ENCODE measurements at regions not wholly inside any gene's neighbourhood (a gene's known extent, or its start where the extent isn't known, plus 50 kb on each side); places are given as distances from the start of the nearest gene placed in this dataset.

GRCh38 chr18:54052732-54053429 is 171.6 kb downstream of the MBD2 start:
- no peak for DNase-seq (ENCODE audit: low read depth)
- no peak for TF ChIP-seq CTCF (IDR thresholded peaks at IDR 0.05; ENCODE audit: insufficient read depth, low read depth, low read length)
- H3K4me3 ChIP-seq (ENCODE audit: low read depth, low read length), result no peak overlapping the region

GRCh38 chr18:54052259-54052658 is 172.2 kb downstream of the MBD2 start:
- no peak overlapping the region for H3K4me3 ChIP-seq (ENCODE audit: low read depth, low read length)
- TF ChIP-seq CTCF (IDR thresholded peaks at IDR 0.05; ENCODE audit: insufficient read depth, low read depth, low read length), result no peak
- no peak for DNase-seq (ENCODE audit: low read depth)

GRCh38 chr18:54043484-54044251 is 180.8 kb downstream of the MBD2 start:
- TF ChIP-seq CTCF (IDR thresholded peaks at IDR 0.05; ENCODE audit: insufficient read depth, low read depth, low read length), result no peak
- no peak for DNase-seq (ENCODE audit: low read depth)
- no peak overlapping the region for H3K4me3 ChIP-seq (ENCODE audit: low read depth, low read length)

- DNase-seq (ENCODE audit: low read depth), result no peak
- H3K4me3 ChIP-seq (ENCODE audit: low read depth, low read length), result no peak overlapping the region
- no peak for TF ChIP-seq CTCF (IDR thresholded peaks at IDR 0.05; ENCODE audit: insufficient read depth, low read depth, low read length)
Measured at GRCh38 chr18:54035927-54036326, 188.5 kb downstream of the MBD2 start.

- no peak for DNase-seq (ENCODE audit: low read depth)
- no peak for TF ChIP-seq CTCF (IDR thresholded peaks at IDR 0.05; ENCODE audit: insufficient read depth, low read depth, low read length)
- H3K4me3 ChIP-seq (ENCODE audit: low read depth, low read length), result no peak overlapping the region
Measured at GRCh38 chr18:54033052-54033451, 191.4 kb downstream of the MBD2 start.

GRCh38 chr18:54032412-54032811 is 192.1 kb downstream of the MBD2 start:
- no peak overlapping the region for H3K4me3 ChIP-seq (ENCODE audit: low read depth, low read length)
- no peak for TF ChIP-seq CTCF (IDR thresholded peaks at IDR 0.05; ENCODE audit: insufficient read depth, low read depth, low read length)
- no peak for DNase-seq (ENCODE audit: low read depth)
